Limb (tissue), 2 donors: ENCODE measurements at regions not wholly inside any gene's neighbourhood (a gene's known extent, or its start where the extent isn't known, plus 50 kb on each side); places are given as distances from the start of the nearest gene placed in this dataset.
A peak's percentile ranks its signal among the peaks of the same experiment; 100 is the strongest.

Source experiments
- DNase-seq, 2 donors: peaks; one replicate each; pipeline ENCODE4 v3.0.0-alpha.2; 2016; ENCODE audit errors: extremely low spot score in 2 of 2

DNA sequence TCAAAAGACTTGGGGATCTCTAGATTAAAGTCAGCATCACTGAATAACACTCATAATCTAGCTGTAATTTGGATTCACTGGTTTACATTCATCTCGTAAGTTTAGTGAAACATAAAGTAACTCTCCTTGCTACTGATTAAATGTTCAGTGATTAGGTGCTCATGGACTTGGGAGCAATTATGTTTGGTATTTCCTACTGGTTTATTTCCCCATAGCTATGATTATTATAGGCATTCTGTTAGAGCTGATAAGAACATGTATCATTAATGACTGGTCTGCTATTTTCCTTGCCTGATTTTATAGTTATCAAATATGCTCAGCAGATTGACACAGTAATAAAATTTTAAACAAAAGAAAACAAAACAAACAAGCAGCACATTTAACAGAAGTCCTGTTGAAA is 334.7 kb upstream of the SLC8A1 start:
- DNase-seq: no peak

DNA sequence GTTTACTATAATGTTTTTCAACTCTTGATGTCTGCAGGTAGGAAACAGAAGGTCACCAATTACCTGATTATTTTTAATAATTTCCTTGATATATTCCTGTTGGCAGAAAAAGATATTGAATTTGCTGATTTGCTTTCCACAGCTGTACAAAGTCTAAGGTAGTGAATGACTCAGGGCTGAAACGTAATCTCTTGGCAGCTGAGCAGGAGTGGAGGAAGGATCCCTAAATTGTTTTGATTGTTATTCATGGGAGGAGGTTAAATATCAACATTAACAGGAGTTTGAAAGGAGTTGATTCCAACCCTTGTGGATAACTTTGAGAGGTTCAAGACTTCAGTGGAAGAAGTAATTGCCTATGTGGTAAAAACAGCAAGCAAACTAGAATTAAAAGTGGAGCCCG is 345.2 kb upstream of the SLC8A1 start:
- no peak for DNase-seq

DNA sequence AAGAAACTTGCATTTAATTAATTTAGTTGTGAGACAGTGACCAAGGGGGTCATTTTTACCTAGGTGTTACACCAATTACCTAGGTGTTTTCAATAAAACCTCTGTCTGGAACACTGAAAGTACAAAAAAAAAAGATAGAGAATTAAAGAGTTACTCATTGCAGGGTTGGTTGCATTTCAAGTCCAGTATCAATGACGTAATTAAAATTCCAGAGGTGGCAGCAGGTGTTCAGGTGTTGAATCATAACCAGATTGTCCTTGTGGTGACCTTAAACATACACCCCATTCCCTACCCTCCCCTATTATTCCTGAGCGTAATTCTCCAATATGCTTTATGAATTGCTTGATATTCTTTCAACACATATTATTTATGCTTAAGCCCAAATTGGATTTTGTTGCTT is 352.0 kb upstream of the SLC8A1 start:
- DNase-seq: no peak

DNA sequence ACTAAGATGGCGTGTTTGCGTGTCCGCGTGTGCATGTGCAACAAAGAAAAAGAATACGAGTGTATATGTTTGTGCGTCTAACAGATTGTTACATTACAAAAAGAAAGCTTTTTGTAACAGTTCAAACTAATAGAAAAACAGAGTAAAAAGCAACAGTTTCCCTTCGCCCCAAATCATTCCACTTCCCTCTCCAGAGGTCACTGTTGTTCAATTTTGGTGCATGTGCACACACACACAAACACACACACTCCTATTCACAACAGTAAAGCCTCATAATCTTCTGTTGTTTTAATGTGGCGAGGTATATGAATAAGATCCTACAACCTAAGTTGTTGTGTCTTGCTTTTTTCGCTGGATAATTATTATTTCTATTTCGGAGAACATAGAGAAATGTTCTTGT is 357.3 kb upstream of the SLC8A1 start:
- DNase-seq: no peak

DNA sequence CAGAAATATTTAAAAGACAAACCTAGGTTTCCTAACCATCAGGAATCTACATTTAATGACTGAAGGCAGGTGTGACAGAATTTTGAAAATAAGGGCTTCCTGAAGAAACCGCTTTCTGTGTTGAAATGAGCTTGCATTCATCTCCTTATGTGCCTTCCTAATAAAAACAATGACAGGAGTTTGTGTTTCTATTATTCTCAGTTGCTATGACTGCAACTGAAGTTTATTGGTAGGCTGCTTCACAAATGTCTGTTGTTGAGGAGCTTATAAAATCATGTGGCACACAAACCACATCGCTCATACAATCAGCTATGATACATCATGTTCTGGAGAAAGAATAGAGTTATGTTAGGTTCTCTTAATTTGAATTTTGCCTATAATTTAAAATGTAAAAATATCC is 362.7 kb upstream of the SLC8A1 start:
- peak in 1 of 2 donors; percentile 36 for DNase-seq

DNA sequence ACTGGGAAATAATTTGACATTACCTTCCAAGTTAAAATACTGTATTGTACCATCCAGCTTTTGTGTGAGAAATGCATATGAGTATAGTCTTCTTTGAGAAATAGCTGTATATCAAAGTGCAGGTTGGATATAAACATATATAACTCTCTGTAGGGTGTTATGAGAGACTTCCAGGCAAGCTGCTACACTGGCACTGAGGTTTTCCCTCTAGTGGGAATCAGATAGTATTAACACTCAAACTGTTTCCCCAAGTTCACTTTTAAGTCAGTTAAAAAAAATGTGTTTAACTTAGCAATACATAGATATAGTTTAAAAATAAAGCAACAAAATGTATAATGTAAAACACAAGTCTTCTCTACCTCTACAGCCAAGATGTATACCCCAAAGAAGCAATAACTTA is 368.4 kb upstream of the SLC8A1 start:
- DNase-seq: no peak

DNA sequence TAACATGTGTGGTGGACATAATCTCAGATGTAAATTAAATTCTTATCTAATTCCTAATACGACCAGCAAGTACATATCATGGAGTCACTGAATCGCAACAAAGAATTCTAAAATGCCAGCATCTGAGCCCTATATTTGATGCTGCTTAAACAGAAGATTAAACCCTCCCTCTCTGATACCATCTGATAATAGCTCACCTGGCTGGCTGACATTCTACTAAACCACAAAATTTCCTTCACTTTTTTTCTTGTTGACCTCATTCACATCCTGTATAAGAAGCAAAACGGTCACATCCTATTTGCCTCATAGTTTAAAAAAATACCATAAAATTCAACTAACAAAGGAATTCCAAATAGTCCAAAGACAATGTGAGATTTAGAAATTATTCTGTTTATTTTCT is 371.6 kb upstream of the SLC8A1 start:
- no peak for DNase-seq

DNA sequence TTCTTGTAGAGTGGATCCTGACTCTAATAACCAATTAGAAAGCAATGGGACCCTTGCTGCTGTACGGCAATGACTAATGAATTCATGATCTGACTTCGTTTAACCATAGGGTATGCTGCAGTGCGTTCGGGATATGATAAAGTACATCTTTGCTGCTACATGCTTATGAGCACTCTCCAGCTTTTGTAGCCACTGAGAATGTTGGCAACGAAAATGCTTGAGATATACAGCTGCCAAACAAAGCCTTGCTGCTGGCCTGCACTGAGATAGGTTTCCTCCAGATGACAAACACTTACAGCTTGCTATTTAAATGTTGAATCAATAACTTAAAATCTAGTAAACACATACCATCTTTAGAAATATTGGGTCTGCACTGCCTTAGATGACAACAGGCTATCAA is 372.4 kb upstream of the SLC8A1 start:
- DNase-seq: no peak

DNA sequence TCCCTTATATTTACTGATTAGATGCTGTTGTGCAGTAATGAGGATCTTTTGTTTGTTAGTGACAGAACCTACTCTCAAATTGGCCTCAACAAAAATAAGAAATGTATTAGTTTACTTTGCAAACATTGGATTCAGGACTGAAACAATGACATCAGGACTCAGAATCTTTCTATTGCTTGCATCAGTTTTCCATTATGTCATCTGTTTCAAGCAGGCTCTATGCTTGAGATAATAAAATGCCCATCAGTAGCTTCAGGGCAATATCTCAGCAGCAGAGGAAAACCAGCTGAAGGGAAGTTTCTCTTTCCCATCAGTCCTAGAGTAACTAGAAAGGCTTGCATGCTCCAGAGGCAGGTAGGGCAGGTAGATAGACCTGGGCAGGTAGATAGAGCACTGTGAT is 375.5 kb upstream of the SLC8A1 start:
- DNase-seq: no peak

DNA sequence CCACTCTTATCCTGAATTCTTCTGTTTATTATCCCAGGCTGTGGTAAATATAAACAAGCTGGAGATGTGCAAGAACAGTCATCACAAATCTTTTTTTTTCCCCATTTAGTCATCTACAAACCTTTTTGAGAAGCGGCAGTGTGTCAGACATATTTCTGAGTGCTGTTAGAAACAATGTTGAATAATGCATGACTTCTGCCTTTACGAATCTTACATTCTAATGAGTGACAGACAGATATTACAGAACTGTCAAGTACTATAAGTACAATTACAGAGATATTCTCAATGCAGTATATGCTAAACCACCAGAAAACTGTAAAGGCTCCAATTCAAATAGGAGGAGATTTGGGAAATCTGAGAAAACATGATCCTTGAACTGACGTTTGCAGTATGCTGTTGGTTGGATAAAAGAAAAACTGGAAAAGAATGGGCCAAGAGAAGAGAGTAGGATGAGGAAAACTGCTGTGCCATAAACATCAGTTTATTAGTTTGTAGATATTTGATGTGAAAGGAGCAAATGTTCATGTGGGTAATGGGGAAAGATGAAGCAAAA is 379.5 kb upstream of the SLC8A1 start:
- DNase-seq: no peak

DNA sequence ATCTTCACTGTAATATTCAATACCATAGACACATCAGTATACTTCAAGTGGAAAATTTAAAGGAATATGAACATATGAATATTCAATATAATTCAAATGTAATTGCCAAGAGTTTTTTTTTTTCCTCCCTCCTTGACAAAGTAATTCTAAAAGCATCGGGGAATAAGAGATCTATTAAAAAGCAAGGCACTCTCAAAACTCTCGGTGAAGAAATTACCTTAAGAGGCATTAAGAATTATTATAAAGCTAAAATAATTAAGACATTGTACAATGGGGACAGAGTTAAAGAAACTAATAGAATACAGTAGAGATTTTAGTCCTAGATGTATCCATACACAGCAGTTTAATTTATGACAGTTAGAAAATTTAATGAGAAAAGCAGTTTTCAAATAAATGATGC is 390.0 kb upstream of the SLC8A1 start:
- no peak for DNase-seq

DNA sequence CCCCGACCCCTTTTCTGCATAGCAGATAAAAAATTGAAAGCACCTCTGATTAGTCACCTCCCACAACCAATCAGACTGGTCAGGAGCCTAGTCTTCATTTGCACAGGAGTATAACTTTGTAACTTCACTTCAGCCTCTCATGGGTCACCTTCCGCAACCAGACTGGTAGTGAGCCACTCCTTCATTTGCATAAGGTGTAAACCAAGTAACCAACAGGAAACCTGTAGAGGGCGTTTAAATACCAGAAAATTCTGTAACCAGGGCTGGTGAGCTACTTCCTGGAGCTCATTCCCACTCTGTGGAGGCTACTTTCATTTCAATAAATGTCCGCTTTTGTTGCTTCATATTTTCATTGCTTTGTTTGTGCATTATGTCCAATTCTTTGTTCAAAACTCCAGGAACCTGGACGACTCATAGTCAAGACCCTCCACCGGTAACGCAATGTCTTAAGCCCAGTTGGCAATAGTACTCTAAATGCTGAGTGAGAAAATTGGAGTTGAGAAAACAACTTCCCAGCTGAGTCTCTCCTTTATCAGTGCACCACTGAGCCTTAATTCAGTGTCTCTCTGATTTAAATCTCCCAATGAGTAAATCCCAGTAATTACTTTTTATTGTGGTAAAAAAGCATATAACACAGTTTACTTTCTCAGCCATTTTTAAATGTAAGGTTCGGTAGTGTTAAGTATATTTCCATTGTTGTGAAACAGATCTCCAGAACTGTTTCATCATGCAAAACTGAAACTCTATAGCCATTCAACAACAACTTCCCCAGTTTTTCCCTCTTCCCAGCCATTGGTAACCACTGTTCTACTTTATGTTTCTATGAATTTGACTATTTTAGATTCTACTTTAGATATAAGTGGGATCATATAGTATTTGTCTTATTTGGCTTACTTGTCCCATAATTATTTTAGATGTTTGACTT is 392.7 kb upstream of the SLC8A1 start:
- DNase-seq: no peak

DNA sequence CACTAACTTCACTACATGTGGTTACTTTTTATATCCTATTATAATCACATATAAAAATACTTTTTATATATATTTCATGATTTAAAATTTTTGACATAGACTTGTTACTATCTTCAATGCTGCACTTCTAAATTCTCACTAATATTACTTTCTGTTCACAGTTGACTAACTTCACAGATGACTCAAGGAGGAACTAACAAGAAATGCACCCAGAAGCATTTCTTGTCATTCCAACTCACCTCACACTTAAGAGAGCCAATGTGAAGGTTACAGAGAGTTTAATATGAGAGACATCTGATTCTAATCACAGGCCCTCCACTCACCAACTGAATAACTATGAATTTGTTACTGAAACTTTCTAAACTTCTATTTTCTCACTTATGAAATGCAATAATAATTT is 399.8 kb upstream of the SLC8A1 start:
- DNase-seq: no peak

DNA sequence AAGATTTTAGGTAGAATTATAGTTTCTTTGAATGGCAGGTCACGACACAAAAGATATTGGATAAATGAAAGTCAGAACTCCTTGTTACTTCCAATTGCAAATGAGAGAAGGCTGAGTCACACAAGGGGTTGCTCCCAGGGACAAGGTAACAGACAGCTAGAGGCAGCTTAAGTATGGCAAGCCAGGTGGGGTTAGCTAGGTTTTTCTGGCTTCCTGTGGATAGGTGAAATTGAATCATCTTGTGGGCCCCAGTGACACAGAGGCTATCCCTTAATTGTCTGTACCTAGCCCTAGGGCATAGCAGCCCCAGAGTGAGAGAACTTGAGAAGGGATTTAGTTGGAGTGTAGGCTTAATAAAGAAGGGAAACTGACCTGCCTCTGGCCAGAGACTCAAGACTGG is 407.7 kb upstream of the SLC8A1 start:
- DNase-seq: no peak

DNA sequence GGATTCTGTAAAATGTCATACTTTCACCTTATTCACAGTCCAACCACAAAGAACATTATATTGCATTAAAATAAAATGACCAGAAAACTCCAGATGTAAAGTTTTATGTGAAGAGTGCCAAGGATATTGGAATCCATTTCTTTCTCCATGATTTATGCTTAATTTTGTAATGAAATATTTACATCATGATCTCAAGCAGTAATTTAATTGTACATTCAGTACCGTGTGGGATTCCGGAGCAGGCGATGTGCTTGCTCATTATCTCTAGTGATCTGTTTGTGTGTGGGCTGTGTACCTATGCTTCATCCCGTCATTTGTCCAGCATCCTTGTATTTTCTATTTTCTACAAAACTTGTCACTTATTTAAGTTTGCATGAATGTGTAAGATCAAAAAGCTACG is 415.9 kb upstream of the SLC8A1 start:
- no peak for DNase-seq

DNA sequence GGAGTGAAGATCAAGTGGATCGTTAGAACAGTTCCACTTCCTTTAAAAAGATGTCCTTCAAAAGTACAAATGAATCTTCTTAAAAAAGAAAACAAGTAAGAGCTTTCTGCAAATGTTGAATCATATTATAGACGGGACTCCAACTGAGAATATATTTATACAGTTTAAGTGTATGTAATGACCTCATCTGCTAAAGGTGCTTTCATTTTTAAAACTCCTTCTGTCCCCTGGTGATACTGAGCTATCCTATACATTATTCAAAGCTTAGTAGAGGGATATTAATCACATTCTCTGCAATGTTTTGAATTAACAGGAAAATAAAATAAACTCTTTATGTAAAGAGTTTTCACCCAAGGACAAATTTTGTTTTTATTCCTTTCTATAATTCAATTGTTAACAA is 420.7 kb upstream of the SLC8A1 start:
- DNase-seq: no peak

DNA sequence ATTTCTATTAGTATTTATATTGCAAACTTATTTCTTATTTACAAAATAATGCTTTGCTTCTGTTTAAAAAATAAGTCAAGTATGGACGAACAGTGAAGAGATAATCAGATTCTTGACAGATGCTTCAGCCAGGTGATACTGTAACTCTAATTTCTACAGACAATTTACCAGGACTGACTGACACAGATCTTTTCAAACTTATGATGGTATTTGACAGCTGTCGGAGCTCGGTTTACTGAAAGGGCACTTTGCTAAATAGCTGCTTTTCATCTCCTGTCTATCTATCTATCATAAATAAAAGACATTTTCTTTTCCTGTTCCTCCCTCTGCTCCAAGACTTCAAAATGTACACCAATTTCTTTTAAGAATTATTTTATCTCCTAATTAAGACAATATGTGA is 422.5 kb upstream of the SLC8A1 start:
- DNase-seq: no peak

DNA sequence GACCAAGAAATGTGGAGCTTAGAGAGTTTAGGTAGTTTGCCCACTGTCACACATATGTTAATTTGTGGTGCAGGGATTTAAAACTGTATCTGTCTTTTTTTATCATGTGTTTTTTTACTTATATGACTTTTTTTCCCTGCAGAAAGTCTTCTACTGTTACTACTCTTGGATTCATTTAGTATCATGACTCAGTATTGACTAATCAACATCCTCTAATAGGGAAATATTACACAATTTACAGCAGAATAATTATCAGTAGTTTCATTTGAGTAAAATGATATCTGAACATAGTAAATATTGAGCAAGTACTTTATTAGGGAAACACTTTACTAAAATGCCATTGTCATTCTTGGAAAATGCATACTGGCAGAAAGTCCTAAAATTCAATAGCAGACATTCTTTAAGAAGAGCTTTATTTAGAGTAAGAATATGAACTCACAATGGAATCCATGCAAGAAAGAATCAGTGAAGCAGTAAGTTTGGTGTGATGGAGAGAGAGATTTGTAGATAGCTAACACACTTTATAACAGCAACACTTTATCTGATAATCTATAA is 425.9 kb upstream of the SLC8A1 start:
- no peak for DNase-seq

DNA sequence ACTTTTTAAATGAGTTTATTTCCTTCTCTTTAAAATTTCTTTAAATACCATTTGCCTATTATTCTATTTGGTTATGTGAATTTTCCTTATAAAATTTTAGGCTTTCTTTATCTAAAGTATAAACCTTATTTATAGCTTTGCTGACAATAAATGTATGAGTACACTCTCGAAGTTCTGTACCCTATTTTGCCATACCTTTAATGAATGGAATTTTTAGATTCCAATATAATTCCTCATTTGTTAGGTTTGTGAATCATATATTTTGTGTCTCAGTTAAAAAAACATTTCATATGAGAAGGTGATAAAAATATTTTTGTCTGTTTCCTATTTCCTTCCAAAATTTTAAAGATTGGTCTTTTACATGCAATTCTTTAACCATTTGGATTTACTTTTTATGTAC is 427.4 kb upstream of the SLC8A1 start:
- no peak for DNase-seq

DNA sequence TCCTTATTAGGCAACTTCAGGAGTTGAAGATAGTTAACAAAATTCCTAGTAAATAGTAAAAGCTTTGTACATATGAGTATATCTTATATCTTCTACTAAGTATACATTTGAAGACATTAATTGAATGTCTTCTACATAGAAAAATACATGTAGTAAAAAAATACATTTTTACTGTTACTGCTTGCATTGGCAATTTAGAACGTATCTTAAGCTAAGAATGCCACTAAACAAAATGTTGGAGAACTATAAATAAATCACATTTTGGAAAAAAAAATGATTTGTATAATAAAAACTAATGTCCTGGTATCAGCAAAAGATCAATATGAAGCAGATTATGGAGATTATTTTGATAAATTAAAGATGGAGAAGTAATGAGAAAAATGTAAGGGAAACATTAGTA is 434.2 kb upstream of the SLC8A1 start:
- DNase-seq: no peak

DNA sequence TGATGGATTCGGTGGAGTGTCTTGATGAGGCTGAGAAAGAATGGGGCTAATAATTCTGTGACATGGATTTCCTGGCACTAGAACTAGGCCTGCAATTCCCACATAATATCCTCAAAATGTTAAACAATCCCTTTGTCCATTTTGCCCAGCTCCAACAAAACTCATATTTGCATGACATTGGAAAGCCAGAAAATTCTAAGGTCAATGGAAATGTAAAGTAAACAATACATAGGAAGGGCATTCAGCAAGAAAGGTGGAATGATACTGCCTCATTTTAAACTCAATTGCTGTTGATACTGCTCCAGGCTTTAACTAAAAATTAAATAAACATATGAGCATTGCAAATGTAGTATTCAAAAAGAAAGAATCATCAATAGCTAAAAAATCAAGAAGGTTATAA is 434.8 kb upstream of the SLC8A1 start:
- no peak for DNase-seq

DNA sequence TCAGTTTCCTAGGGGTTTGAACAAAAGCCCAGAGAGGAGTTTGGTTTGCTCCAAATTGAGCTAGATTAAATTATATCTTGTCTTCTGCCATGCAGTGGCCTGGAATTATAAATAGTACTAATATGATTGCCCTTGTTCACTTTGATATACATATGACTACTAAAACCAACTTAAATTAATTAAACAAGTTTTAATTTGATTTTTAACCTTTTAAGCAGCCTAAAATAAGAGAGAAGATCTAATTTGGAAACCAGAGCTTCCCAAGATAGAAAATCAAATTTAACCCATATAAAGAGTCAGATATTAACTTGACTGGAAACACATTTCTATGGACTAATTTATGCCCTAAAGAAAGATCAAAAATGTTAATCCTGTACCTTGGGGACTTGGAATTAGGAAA is 444.5 kb upstream of the SLC8A1 start:
- DNase-seq: no peak

DNA sequence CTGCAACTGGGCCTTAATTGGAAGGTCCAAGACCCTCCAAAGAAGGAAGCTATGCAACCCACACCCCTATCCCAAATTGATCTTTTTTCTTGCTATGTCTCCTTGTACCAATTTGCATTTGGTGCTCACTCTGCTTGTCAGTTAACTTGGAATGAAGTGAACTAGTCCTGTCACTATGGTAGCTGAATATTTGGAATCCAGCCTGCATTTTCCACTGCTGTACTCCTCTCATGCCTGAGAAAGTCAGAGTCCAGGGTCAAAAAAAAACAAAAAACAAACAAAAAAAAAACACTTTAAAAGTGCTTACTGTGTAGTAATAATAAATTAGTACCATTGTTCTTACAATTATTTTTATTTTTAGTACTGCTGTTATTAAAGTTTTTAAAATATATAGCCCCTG is 462.8 kb upstream of the SLC8A1 start:
- DNase-seq: no peak
